Epithelial cell of prostate (primary cell): ENCODE measurements at regions not wholly inside any gene's neighbourhood (a gene's known extent, or its start where the extent isn't known, plus 50 kb on each side); places are given as distances from the start of the nearest gene placed in this dataset.

Source experiments
- DNase-seq: peaks from one replicate; pipeline ENCODE4 v3.0.0-alpha.2; 2011; ENCODE audit warnings: low read depth, low spot score
- H3K27ac ChIP-seq: fragments of 450-650 bp; 2 replicates; pipeline ENCODE4 v1.5.1; 2017; ENCODE audit warnings: mild to moderate bottlenecking

DNA sequence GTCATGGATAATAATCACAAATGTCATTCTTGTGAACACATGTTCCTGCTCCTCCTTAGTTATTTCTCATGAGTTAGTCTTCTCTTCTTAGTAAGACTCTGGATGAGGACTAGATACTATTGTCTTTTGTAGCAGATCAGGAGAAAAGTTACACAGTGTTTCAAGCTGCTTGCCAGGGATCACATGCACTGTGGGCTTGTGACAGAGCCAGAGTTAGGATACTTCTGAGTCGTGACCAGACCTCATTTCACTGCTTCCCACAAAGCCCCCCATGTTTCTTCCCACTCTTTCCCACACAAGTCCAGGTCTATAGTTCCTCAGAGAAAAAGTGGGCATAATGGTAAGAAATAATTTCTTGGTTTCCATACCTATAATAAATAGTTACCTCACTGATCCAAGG, 80.2 kb upstream of the LRATD1 start:
- no peak for DNase-seq
- no peak overlapping the region for H3K27ac ChIP-seq

DNA sequence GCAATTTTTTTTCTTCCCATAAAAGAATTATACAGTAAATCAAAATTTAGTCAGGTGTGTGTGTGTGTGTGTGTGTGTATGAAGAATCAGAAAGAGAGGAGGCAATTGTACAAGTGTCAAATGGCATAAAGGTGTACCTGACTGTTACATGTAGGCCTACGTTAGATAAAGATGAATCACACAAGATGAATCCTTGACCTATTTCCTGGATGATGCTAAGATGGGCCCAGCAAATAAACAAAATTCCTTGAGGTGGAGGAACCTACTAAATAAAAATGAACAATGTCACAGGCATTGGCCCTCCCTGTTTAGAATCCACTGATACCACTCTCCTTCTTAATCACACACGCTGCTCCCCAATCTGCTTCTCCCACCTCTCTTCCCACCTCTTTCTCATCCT, 79.7 kb upstream of the LRATD1 start:
- H3K27ac ChIP-seq = no peak overlapping the region
- DNase-seq = no peak

DNA sequence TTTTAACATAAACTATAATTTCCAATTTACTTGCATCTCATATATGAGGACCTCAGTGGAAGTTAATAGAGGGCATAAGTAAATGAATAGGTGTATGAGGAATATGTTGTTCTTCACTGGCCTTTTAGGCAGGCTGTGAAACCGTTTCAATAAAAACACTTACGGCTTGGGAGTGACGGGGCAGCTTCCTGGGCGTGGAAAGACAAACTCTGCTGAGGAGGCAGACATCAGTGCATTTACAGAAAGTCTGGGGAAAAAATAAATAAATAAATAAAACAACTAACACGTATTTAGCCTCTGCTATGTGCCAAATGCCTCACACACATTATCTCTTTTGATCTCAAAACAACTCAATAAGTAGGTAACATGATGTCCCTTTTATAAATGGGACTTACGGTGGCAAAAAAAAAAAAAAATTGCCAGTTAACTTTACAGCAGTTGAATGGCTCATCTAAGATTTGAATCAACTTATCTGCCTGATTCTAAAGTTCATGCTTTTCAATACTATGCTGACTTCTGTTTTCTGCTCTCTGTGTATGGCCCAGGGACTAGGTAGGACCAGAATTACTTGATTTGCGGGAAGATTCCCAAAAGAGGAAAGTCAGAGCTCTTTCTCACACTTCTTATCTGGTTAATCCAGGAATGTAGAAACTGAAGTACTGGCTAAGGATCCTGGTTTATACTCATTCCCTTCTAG, 77.5 kb upstream of the LRATD1 start:
- DNase-seq = no peak

DNA sequence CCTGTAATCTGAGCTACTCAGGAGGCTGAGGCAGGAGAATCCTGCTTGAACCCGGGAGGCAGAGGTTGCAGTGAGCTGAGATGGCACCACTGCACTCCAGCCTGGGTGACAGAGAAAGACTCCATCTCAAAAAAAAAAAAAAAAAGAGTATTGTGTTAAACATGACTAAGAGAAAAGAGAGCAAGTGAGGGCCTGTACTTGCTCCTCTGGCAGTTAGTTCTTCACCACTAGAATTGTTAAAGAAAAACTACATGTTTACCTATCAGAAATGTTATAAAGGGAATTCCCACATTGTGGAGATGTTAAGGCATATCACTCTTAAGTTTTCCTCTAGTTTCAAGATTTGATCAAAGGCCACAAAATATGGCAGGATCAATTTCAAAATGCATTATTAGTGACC, 75.4 kb upstream of the LRATD1 start:
- DNase-seq = peak; percentile 41
- peak overlapping the region; percentile 58 for H3K27ac ChIP-seq

More for the DNA sequence above, 77.5 kb upstream of the LRATD1 start:
- H3K27ac ChIP-seq = peak overlapping the region; percentile 34

DNA sequence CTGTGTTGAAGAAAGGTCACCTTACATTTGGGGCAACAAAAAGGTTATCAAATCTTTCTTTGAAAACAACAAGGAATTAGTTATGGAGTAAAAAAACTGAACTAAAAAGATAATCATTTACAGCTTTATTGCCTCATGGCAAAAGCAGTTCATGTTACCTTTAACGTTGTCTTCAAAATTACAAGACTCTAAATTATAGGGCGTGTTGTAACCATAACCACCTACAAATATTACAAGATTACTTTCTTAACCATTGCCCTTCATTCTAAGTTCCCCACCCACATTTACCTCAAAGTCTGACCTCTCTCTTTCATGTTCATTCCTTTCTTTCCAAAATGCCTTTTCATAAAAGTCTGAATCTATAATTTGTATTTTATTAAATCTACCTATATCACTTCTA, 74.6 kb upstream of the LRATD1 start:
- no peak for DNase-seq
- H3K27ac ChIP-seq = peak overlapping the region; percentile 58

DNA sequence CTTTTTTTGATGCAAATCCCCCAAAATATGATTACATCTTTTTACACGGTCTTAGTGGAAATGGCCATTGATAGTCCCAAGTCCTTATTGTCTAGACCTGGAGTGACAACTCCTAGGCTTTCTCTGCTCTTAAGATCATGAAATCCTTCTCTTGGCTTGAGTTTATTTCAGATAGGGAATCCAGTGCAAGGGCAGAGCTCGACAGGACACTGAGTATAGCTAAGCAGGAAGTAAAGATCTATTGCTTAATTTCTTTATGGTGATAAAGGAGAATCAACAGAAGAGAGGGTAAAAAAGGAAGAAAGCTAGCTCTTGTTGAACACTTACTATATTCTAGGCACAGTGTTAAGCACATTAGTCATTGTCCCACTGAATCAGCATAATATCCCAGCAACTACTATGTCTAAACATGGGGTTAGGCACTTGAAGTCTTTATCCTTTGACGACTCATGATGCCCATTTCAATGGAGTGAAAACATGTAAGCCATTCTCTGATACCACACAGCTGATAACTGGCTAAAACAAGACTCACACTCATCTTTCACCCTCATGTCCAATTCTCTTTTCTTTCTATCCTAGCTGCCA, 74.1 kb upstream of the LRATD1 start:
- peak overlapping the region; percentile 58 for H3K27ac ChIP-seq
- no peak for DNase-seq

DNA sequence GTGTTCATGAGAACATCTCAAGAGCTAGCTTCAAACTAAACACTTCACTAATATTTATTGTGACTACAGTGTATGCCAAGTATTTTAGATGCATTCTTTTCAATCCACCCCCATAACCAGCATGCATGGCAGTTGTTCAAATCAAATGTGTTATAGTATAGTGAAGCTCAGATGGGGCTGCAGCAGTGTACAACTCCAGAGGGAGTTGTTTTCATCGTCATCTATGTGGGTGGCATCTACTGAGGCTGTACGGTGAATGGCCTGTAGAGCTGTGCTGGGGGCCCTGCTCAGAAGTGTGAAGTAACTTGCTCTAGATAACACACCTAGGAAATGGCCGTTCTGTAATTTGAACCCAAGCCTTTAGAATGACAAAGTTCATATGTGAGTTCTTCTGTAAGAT, 71.8 kb upstream of the LRATD1 start:
- no peak overlapping the region for H3K27ac ChIP-seq
- DNase-seq = no peak

DNA sequence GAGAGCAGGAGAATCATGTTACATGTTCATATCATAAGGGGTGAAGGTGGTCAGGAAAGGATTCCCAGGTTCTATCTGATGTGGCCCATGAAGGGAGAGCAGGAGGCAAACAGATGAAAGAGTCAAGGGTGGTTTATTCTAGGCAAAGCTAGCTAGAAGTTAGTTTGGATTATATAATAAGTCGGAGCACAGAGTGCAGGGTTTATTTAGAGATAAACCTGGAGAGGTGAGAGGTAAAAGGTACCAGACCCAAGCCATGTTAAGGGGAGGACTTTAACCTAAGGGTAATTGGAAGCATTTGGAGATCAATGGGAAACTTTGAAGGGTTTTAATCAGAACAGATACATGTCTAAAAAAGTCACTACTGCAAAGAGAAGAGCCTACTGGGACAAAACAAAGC, 69.2 kb upstream of the LRATD1 start:
- H3K27ac ChIP-seq = no peak overlapping the region
- no peak for DNase-seq

DNA sequence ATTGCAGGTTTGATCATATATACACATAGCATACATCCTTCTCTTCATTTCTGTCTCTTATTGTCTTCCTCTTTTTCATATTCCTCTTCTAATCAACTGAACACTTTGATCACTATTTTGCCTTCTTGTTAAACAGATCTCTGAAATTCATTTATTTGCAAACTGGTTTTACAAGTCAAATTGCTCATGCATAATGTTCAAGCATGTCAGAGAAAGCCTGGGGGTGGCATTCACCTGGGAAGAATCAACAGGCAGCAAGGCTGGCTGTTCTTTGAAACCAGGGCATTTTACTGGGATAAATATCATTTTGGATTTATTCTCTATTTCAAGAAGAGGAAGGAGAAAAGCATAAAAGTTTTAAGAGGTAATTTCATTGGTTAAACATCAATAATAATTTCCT, 66.9 kb upstream of the LRATD1 start:
- no peak for DNase-seq
- no peak overlapping the region for H3K27ac ChIP-seq

DNA sequence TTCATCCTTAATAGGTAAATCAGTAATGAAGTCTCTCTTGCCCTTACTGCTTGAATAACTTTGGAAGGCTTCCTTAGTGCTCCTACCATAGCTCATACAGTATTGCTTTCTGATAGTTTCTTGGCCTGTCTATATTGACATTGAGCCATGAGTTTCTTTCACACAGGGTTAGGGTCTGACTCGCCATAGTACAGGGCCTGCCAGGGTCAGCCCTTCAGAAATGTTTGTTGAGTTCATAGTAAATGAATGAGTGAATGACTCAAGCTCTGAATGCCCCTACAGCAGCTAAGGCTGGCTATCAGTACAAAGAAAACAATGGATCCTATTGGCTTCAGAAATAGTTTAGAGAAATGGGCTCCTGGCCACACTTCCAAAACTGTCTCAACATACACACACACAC, 65.0 kb upstream of the LRATD1 start:
- DNase-seq = peak; percentile 36
- no peak overlapping the region for H3K27ac ChIP-seq

DNA sequence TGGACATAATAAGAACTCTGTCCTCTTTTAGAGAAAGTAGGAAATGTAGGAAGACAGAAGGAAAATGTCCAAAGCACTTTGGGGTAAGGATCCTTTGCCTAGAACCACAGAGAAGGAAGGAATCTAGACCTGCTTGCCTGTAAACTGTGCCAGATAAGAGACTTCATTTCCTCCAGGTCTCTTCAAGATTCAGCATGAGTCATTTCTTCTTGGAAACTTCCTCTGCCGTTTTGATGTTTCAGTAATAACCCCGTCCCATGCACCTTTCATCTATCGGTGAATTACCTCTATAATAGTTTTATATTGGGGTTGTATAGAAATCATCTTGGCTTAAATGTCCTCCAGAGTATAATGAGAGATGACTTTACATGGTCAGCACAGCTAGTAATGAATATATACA, 63.2 kb upstream of the LRATD1 start:
- no peak for DNase-seq
- H3K27ac ChIP-seq = peak overlapping the region; percentile 6

DNA sequence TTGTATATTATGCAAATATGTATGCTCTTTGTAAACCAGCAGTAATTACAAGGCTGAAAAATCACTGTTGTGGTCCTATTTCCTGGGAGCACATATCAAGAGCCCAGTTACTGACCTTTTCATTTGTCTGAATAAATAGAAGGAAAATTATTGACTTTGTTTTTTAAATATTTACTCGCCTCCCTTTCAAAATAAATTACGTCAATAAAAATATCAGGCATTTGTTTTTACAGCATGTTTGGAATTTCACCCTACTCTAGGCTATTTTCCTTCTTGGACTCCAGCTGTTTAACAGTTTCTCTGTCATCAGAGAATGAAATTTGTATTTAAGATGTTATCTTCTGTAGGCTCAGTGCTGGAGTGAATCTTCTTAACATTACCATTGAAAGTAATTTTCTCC, 59.9 kb upstream of the LRATD1 start:
- H3K27ac ChIP-seq = no peak overlapping the region
- DNase-seq = no peak

DNA sequence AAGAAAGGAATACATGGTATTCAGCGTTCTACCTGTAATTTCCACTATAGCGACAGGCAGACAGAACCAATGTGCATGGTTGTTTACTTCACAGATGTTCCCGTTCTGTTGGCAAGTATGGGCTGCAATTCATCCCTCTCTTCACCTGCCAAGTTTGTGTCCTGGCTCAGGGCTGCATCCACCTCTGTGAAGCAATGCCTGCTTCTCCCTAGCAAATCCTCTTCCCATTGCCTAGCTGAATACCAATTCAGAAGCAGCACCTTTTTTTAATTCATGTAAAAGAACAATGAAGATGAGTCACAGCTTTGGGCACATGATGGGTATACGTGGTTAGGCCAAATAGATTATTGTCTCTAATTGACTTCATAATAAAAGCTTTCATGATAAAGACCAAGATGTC, 54.7 kb upstream of the LRATD1 start:
- DNase-seq = no peak
- H3K27ac ChIP-seq = no peak overlapping the region
